Activated CD8-positive, alpha-beta T cell treated with anti-CD3 and anti-CD28 coated beads for 36 hours (primary cell): ENCODE measurements at regions not wholly inside any gene's neighbourhood (a gene's known extent, or its start where the extent isn't known, plus 50 kb on each side); places are given as distances from the start of the nearest gene placed in this dataset.

Experiments
- ATAC-seq: fragments of 200-7000 bp; cut with Tn5 transposase; one replicate; pipeline ENCODE4 v1.10.0; 2021; ENCODE audit warnings: mild to moderate bottlenecking, moderate library complexity
- CTCF ChIA-PET: fragments of 350-600 bp; sonication (Branson Sonifier 250); formaldehyde crosslinking; loops from one replicate; lab custom pipeline; 2021; ENCODE audit warnings: antibody characterized with exemption; lab: Charles Lee
- POLR2A ChIA-PET: fragments of 350-600 bp; sonication (Branson Sonifier 250); formaldehyde crosslinking; loops from one replicate; lab custom pipeline; 2021; ENCODE audit warnings: antibody characterized with exemption; lab: Charles Lee
- DNase-seq: peaks from one replicate; pipeline ENCODE4 v3.0.0-alpha.2; 2020
- H3K27ac Mint-ChIP-seq: one replicate; pipeline ENCODE4 v1.8.0; 2021; ENCODE audit warnings: mild to moderate bottlenecking, mixed read lengths
- H3K27me3 Mint-ChIP-seq: one replicate; pipeline ENCODE4 v1.8.0; 2021; ENCODE audit warnings: mixed read lengths
- H3K36me3 Mint-ChIP-seq: one replicate; pipeline ENCODE4 v1.8.0; 2021; ENCODE audit warnings: low read depth, mixed read lengths
- H3K4me1 Mint-ChIP-seq: one replicate; pipeline ENCODE4 v1.8.0; 2021; ENCODE audit warnings: low read depth, mixed read lengths
- H3K4me3 Mint-ChIP-seq: one replicate; pipeline ENCODE4 v1.8.0; 2021; ENCODE audit warnings: mild to moderate bottlenecking, moderate library complexity, mixed read lengths
- H3K9me3 Mint-ChIP-seq: one replicate; pipeline ENCODE4 v1.8.0; 2021; ENCODE audit warnings: mixed read lengths
- CTCF ChIP-seq: fragments of 200-600 bp; IDR thresholded peaks from one replicate; pipeline ENCODE4 v1.8.0; 2022; ENCODE audit warnings: antibody characterized with exemption, mild to moderate bottlenecking
- intact Hi-C: fragments of 100-400 bp; cut with micrococcal nuclease; formaldehyde crosslinking; loops from one replicate; pipeline ENCODE4 v1.10.0; 2022

- ChIA-PET POLR2A (no interaction called here), CTCF (no interaction called here)
- Mint-ChIP-seq H3K9me3 (no peaks in the 10 kb centered on the region), H3K4me1 (no peaks in the 10 kb centered on the region), H3K27me3 (peaks cover 11% of the 10 kb centered on the region), H3K27ac (no peak overlapping the region), H3K4me3 (no peak overlapping the region), H3K36me3 (no peaks in the 10 kb centered on the region)
- intact Hi-C loops, result no loop called here
- DNase-seq (no peak), ATAC-seq (no peak)
- TF ChIP-seq CTCF, result no peak
These were observed 164.2 kb upstream of the ATXN1 start for GRCh38 chr6:16925461-16925860.

GRCh38 chr6:16922282-16922681 lies 161.0 kb upstream of the ATXN1 start:
- ChIA-PET CTCF (interaction anchor here (1.3 kb wide), 1 partner anchor 13 kb away, joined by 3 read pairs; no protein-coding TSS in a partner anchor), POLR2A (interaction anchor here (1.4 kb wide), 1 partner anchor 13 kb away, joined by 3 read pairs; no protein-coding TSS in a partner anchor)
- Mint-ChIP-seq H3K36me3 (no peaks in the 10 kb centered on the region), H3K4me3 (no peak overlapping the region), H3K4me1 (no peaks in the 10 kb centered on the region), H3K27me3 (peaks cover 12% of the 10 kb centered on the region), H3K27ac (no peak overlapping the region), H3K9me3 (no peaks in the 10 kb centered on the region)
- ATAC-seq (no peak), DNase-seq (no peak)
- intact Hi-C loops, result no loop called here
- TF ChIP-seq CTCF, result no peak

- H3K36me3 Mint-ChIP-seq, result no peaks in the 10 kb centered on the region
- ATAC-seq (no peak), DNase-seq (no peak)
- no peak overlapping the region for H3K4me3 Mint-ChIP-seq
- H3K9me3 Mint-ChIP-seq, result no peaks in the 10 kb centered on the region
- no peak for TF ChIP-seq CTCF
- H3K27me3 Mint-ChIP-seq, result peaks cover 12% of the 10 kb centered on the region
- POLR2A ChIA-PET, result no interaction called here
- intact Hi-C loops, result no loop called here
- CTCF ChIA-PET, result interaction anchor here (1.3 kb wide), 1 partner anchor 13 kb away, joined by 3 read pairs; no protein-coding TSS in a partner anchor
- H3K4me1 Mint-ChIP-seq, result no peaks in the 10 kb centered on the region
- no peak overlapping the region for H3K27ac Mint-ChIP-seq
These were observed 160.3 kb upstream of the ATXN1 start for GRCh38 chr6:16921399-16922110.

GRCh38 chr6:16918586-16918985 lies 157.3 kb upstream of the ATXN1 start:
- Mint-ChIP-seq H3K4me1 (no peaks in the 10 kb centered on the region), H3K4me3 (no peak overlapping the region), H3K9me3 (peaks cover 4% of the 10 kb centered on the region), H3K36me3 (no peaks in the 10 kb centered on the region), H3K27me3 (peaks cover 11% of the 10 kb centered on the region), H3K27ac (no peak overlapping the region)
- POLR2A ChIA-PET, result no interaction called here
- no peak for DNase-seq
- TF ChIP-seq CTCF, result no peak
- CTCF ChIA-PET, result no interaction called here
- no peak for ATAC-seq
- intact Hi-C loops, result no loop called here

GRCh38 chr6:16914184-16914583 lies 152.9 kb upstream of the ATXN1 start:
- ATAC-seq (no peak), DNase-seq (no peak)
- Mint-ChIP-seq H3K36me3 (no peaks in the 10 kb centered on the region), H3K9me3 (peaks cover 15% of the 10 kb centered on the region), H3K27ac (no peak overlapping the region), H3K4me1 (no peaks in the 10 kb centered on the region), H3K27me3 (peaks cover 10% of the 10 kb centered on the region), H3K4me3 (no peak overlapping the region)
- TF ChIP-seq CTCF, result no peak
- ChIA-PET CTCF (no interaction called here), POLR2A (no interaction called here)
- intact Hi-C loops, result no loop called here
